HCT116 (cell line): ENCODE measurements at regions not wholly inside any gene's neighbourhood (a gene's known extent, or its start where the extent isn't known, plus 50 kb on each side); places are given as distances from the start of the nearest gene placed in this dataset.

ENCODE experiments used
- ATAC-seq: fragments of 200-7000 bp; cut with Tn5 transposase; 2 replicates; pipeline ENCODE4 v1.9.1; 2020; ENCODE audit warnings: mild to moderate bottlenecking, moderate library complexity
- BruUV-seq: library from RNA; stranded (reverse); fragments of 400-500 nt; replicated peaks from 2 replicates; lab custom pipeline; 2021; lab: Mats Ljungman, UMichigan
- CTCF ChIA-PET: fragments of 300-600 bp; sonication (Branson Sonifier 250); formaldehyde crosslinking; loops from one replicate; lab custom pipeline; 2021; ENCODE audit warnings: antibody characterized with exemption; lab: Charles Lee
- POLR2A ChIA-PET: fragments of 300-600, 350-600 bp; sonication (Branson Sonifier 250); formaldehyde crosslinking; loops from one replicate; lab custom pipeline; 2021; ENCODE audit warnings: antibody characterized with exemption; lab: Charles Lee
- RAD21 ChIA-PET, 2 experiments: fragments of 300-600 bp; sonication (Branson Sonifier 250); formaldehyde crosslinking; loops; one replicate each; lab custom pipeline; 2023; ENCODE audit warnings: low total read pairs in 2 of 2; ENCODE audit not compliant: uncharacterized antibody in 2 of 2, unreplicated experiment in 2 of 2, low non-redundant PET in 1 of 2; lab: Charles Lee
- DNase-seq: peaks from one replicate; pipeline ENCODE4 v3.0.0-alpha.2; 2010; ENCODE audit warnings: low read depth, low spot score
- H2AFZ ChIP-seq: fragments of 200-600 bp; shearing (Covaris generic), sonication (generic); 2 replicates; pipeline ENCODE4 v1.6.1; 2017; ENCODE audit warnings: low read depth, mixed run types, mixed read lengths, antibody characterized with exemption, low read length; ENCODE audit not compliant: poor library complexity, severe bottlenecking
- H3K27ac ChIP-seq: 2 replicates; pipeline ENCODE4 v1.5.1; 2012; ENCODE audit warnings: low read depth, low read length
- H3K27me3 ChIP-seq: fragments of 200-600 bp; sonication (generic); 2 replicates; pipeline ENCODE4 v1.6.1; 2016; ENCODE audit warnings: mixed run types, low read length, mixed read lengths; ENCODE audit not compliant: insufficient read depth
- H3K36me3 ChIP-seq, 2 experiments: fragments of 200-500 bp in 1 of 2; fragments of 200-600 bp in 1 of 2; sonication (Bioruptor generic) in 1 of 2; sonication (generic) in 1 of 2; 2 replicates each; pipeline versions ENCODE4 v1.5.1 to v1.6.1; 2014 to 2016; ENCODE audit warnings: low read length in 2 of 2, inconsistent platforms in 1 of 2, mixed read lengths in 1 of 2, mixed run types in 1 of 2; ENCODE audit not compliant: insufficient read depth in 2 of 2, control insufficient read depth in 1 of 2
- H3K4me1 ChIP-seq, 2 experiments: fragments of 200-600 bp in 1 of 2; sonication (generic) in 1 of 2; 2 replicates each; pipeline versions ENCODE4 v1.5.1 to v1.6.1; 2012 to 2017; ENCODE audit warnings: low read length in 2 of 2, inconsistent platforms in 1 of 2, mild to moderate bottlenecking in 1 of 2, mixed read lengths in 1 of 2, mixed run types in 1 of 2, moderate library complexity in 1 of 2; ENCODE audit not compliant: insufficient read depth in 2 of 2, control insufficient read depth in 1 of 2
- H3K4me2 ChIP-seq: fragments of 200-600 bp; sonication (generic); 2 replicates; pipeline ENCODE4 v1.6.1; 2017; ENCODE audit warnings: mixed run types, low read length, mixed read lengths
- H3K4me3 ChIP-seq, 2 experiments: fragments of 200-600 bp in 1 of 2; sonication (generic) in 1 of 2; replicated peaks in 1 of 2; 2 replicates each; pipeline ENCODE4 v1.5.1; 2011 to 2016; ENCODE audit warnings: low read length in 2 of 2, control low read depth in 1 of 2, low read depth in 1 of 2, mild to moderate bottlenecking in 1 of 2, mixed read lengths in 1 of 2, mixed run types in 1 of 2
- H3K79me2 ChIP-seq: fragments of 200-600 bp; sonication (generic); 2 replicates; pipeline ENCODE4 v1.6.1; 2017; ENCODE audit warnings: mild to moderate bottlenecking, mixed run types, low read length, moderate library complexity, mixed read lengths; ENCODE audit not compliant: insufficient read depth
- H3K9ac ChIP-seq: fragments of 200-600 bp; sonication (generic); 2 replicates; pipeline ENCODE4 v1.6.1; 2016; ENCODE audit warnings: low read length, mixed read lengths
- H3K9me2 ChIP-seq: fragments of 200-600 bp; sonication (generic), shearing (Covaris generic); 2 replicates; pipeline ENCODE4 v1.6.1; 2017; ENCODE audit warnings: mixed run types, mild to moderate bottlenecking, moderate library complexity; ENCODE audit not compliant: insufficient read depth
- H3K9me3 ChIP-seq, 2 experiments: fragments of 200-500 bp in 1 of 2; fragments of 200-600 bp in 1 of 2; sonication (Bioruptor generic) in 1 of 2; sonication (generic) in 1 of 2; 2 replicates each; pipeline ENCODE4 v1.6.1; 2014 to 2017; ENCODE audit warnings: low read length in 2 of 2, mixed read lengths in 2 of 2, inconsistent platforms in 1 of 2, low read depth in 1 of 2, mild to moderate bottlenecking in 1 of 2, mixed run types in 1 of 2, moderate library complexity in 1 of 2; ENCODE audit not compliant: control insufficient read depth in 1 of 2, insufficient read depth in 1 of 2
- H4K20me1 ChIP-seq: fragments of 200-600 bp; sonication (generic), shearing (Covaris generic); 2 replicates; pipeline ENCODE4 v1.6.1; 2017; ENCODE audit warnings: mixed run types, mild to moderate bottlenecking, moderate library complexity; ENCODE audit not compliant: insufficient read depth
- CBX3 ChIP-seq: IDR thresholded peaks from 2 replicates; pipeline ENCODE4 v1.6.1; 2012; ENCODE audit warnings: low read depth
- CEBPB ChIP-seq: IDR thresholded peaks from 2 replicates; pipeline ENCODE4 v1.6.1; 2012; ENCODE audit warnings: low read depth
- EZH2 ChIP-seq: fragments of 200-600 bp; sonication (generic); IDR thresholded peaks from 2 replicates; pipeline ENCODE4 v1.6.1; 2017; ENCODE audit warnings: antibody characterized with exemption, mixed run types
- FOSL1 ChIP-seq: IDR thresholded peaks from 2 replicates; pipeline ENCODE4 v1.6.1; 2012; ENCODE audit warnings: low read depth
- JUND ChIP-seq: IDR thresholded peaks from 2 replicates; pipeline ENCODE4 v1.6.1; 2012
- POLR2A ChIP-seq: IDR thresholded peaks from 2 replicates; pipeline ENCODE4 v1.7.0; 2011; ENCODE audit warnings: borderline replicate concordance; ENCODE audit not compliant: insufficient read depth, insufficient read length; ENCODE audit errors: extremely low read depth
- RAD21 ChIP-seq: IDR thresholded peaks from 2 replicates; pipeline ENCODE4 v1.6.1; 2012; ENCODE audit warnings: low read depth, mild to moderate bottlenecking
- REST ChIP-seq: IDR thresholded peaks from 2 replicates; pipeline ENCODE4 v1.6.1; 2012; ENCODE audit warnings: low read depth
- SRF ChIP-seq: IDR thresholded peaks from 2 replicates; pipeline ENCODE4 v1.6.1; 2012; ENCODE audit warnings: low read depth
- TCF7L2 ChIP-seq: IDR thresholded peaks from 2 replicates; pipeline ENCODE4 v1.7.0; 2011; ENCODE audit warnings: borderline replicate concordance, inconsistent platforms; ENCODE audit not compliant: insufficient read depth, insufficient read length; ENCODE audit errors: extremely low read depth
- YY1 ChIP-seq: IDR thresholded peaks from 2 replicates; pipeline ENCODE4 v1.6.1; 2011; ENCODE audit warnings: low read length, low read depth, moderate library complexity, mild to moderate bottlenecking; ENCODE audit not compliant: insufficient replicate concordance; ENCODE audit errors: extremely low read depth
- ZFX ChIP-seq: fragments of 450-650 bp; IDR thresholded peaks from 2 replicates; pipeline ENCODE4 v1.6.1; 2017
- intact Hi-C: fragments of 100-400 bp; cut with micrococcal nuclease; formaldehyde crosslinking; loops from 2 replicates; pipeline ENCODE4 v1.10.0; 2022

GRCh38 chr3:107110596-107111305 is 266.5 kb upstream of the CCDC54 start:
- H3K9me3 ChIP-seq: no peaks in the 10 kb centered on the region
- TF ChIP-seq ZFX (no peak), REST (no peak), RAD21 (no peak), YY1 (no peak), FOSL1 (no peak), SRF (no peak), CBX3 (no peak), JUND (no peak), EZH2 (no peak), TCF7L2 (no peak), POLR2A (no peak), CEBPB (no peak)
- no peak overlapping the region for H2AFZ ChIP-seq
- peaks cover 0 to 9% of the 10 kb centered on the region in 2 experiments; a peak in 2 of 4 replicates for H3K4me1 ChIP-seq
- POLR2A ChIA-PET: no interaction called here
- no peaks in the 10 kb centered on the region for H3K36me3 ChIP-seq
- no peak overlapping the region for H3K4me2 ChIP-seq
- no peak overlapping the region for H3K4me3 ChIP-seq
- intact Hi-C loops: no loop called here
- CTCF ChIA-PET: no interaction called here
- H3K79me2 ChIP-seq: no peaks in the 10 kb centered on the region
- no TSS peak for BruUV-seq
- H3K9me2 ChIP-seq: no peaks in the 10 kb centered on the region
- DNase-seq: no peak
- no peaks in the 10 kb centered on the region for H4K20me1 ChIP-seq
- no peak for ATAC-seq
- no peak overlapping the region for H3K27ac ChIP-seq
- H3K9ac ChIP-seq: no peak overlapping the region
- RAD21 ChIA-PET: no interaction called here
- H3K27me3 ChIP-seq: no peaks in the 10 kb centered on the region
